GM19328 (cell line): ENCODE measurements at regions not wholly inside any gene's neighbourhood (a gene's known extent, or its start where the extent isn't known, plus 50 kb on each side); places are given as distances from the start of the nearest gene placed in this dataset.
"Not testable (repeated sequence)": the region's sequence is repeated elsewhere in the genome, so short reads cannot be mapped to it uniquely, and the experiment has no call there.

ENCODE experiments used
- ATAC-seq: cut with Tn5 transposase; IDR thresholded peaks from one replicate; pipeline ENCODE4 v1.9.1; 2021; ENCODE audit warnings: mild to moderate bottlenecking, moderate library complexity; ENCODE audit not compliant: unreplicated experiment

- no peak for ATAC-seq
Observed at GRCh38 chr14:55843718-55844403, 263.9 kb downstream of the KTN1 start.

GRCh38 chr14:55845963-55846825, 266.2 kb downstream of the KTN1 start:
- no peak for ATAC-seq

GRCh38 chr14:55846826-55847446, 266.9 kb downstream of the KTN1 start:
- no peak for ATAC-seq

- ATAC-seq: no peak
Observed at GRCh38 chr14:55847766-55848165, 267.8 kb downstream of the KTN1 start.

GRCh38 chr14:55848964-55849363, 269.0 kb downstream of the KTN1 start:
- ATAC-seq: no peak

- no peak for ATAC-seq
Observed at GRCh38 chr14:55849833-55850232, 268.4 kb upstream of the PELI2 start.

GRCh38 chr14:55850825-55851241, 267.4 kb upstream of the PELI2 start:
- no peak for ATAC-seq

GRCh38 chr14:55851301-55851700, 266.9 kb upstream of the PELI2 start:
- ATAC-seq: no peak

- no peak for ATAC-seq
Observed at GRCh38 chr14:55851961-55852360, 266.2 kb upstream of the PELI2 start.

- ATAC-seq: no peak
Observed at GRCh38 chr14:55855751-55856150, 262.5 kb upstream of the PELI2 start.

GRCh38 chr14:55858604-55859003, 259.6 kb upstream of the PELI2 start:
- ATAC-seq: no peak

GRCh38 chr14:55861561-55861960, 256.6 kb upstream of the PELI2 start:
- not testable (repeated sequence) for ATAC-seq

GRCh38 chr14:55864890-55865655, 253.1 kb upstream of the PELI2 start:
- no peak for ATAC-seq

GRCh38 chr14:55867311-55867710, 250.9 kb upstream of the PELI2 start:
- no peak for ATAC-seq

GRCh38 chr14:55867719-55868118, 250.5 kb upstream of the PELI2 start:
- no peak for ATAC-seq

- ATAC-seq: no peak
Observed at GRCh38 chr14:55869397-55870049, 248.7 kb upstream of the PELI2 start.

GRCh38 chr14:55873169-55873568, 245.0 kb upstream of the PELI2 start:
- no peak for ATAC-seq

- ATAC-seq: no peak
Observed at GRCh38 chr14:55874785-55875184, 243.4 kb upstream of the PELI2 start.

- no peak for ATAC-seq
Observed at GRCh38 chr14:55877942-55878341, 240.3 kb upstream of the PELI2 start.

- no peak for ATAC-seq
Observed at GRCh38 chr14:55881577-55882241, 236.5 kb upstream of the PELI2 start.
